ENCODE measurements at regions not wholly inside any gene's neighbourhood (a gene's known extent, or its start where the extent isn't known, plus 50 kb on each side); places are given as distances from the start of the nearest gene placed in this dataset.
"Not testable (repeated sequence)": the region's sequence is repeated elsewhere in the genome, so short reads cannot be mapped to it uniquely, and the experiment has no call there.

GRCh38 chr16:17034477-17035252 lies 436.1 kb downstream of the XYLT1 start:
- no peak for DNase-seq (ENCODE audit: low read depth in 1 of 2, low spot score in 1 of 2)

DNA sequence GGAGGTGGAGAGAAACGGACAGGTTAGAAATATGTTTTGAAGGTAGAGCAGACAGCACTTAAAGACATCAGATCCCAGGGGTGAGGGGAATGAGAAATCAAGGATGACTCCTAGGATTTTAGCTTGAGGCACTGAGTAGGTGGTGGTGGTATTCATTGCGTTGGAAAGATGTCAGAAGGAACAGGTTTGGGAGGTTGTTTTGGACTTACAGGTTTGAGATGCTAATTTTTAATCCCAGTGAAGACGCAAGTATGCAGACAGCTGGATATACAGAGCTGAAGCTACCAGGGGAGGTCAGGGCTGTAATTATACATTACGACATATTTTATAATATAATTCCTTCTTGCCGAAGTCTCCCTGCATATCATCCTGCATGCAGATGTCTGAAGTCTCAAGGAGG lies 433.3 kb downstream of the XYLT1 start:
- DNase-seq (ENCODE audit: low read depth in 1 of 2, low spot score in 1 of 2) = no peak

- DNase-seq (ENCODE audit: low read depth in 1 of 2, low spot score in 1 of 2) = no peak
Observed at GRCh38 chr16:17038415-17038814, 432.3 kb downstream of the XYLT1 start.

DNA sequence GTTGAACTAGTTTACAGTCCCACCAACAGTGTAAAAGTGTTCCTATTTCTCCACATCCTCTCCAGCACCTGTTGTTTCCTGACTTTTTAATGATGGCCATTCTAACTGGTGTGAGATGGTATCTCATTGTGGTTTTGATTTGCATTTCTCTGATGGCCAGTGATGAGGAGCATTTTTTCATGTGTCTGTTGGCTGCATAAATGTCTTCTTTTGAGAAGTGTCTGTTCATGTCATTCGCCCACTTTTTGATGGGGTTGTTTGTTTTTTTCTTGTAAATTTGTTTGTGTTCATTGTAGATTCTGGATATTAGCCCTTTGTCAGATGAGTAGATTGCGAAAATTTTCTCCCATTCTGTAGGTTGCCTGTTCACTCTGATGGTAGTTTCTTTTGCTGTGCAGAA lies 421.7 kb downstream of the XYLT1 start:
- not testable (repeated sequence) for DNase-seq (ENCODE audit: low read depth in 1 of 2, low spot score in 1 of 2)

DNA sequence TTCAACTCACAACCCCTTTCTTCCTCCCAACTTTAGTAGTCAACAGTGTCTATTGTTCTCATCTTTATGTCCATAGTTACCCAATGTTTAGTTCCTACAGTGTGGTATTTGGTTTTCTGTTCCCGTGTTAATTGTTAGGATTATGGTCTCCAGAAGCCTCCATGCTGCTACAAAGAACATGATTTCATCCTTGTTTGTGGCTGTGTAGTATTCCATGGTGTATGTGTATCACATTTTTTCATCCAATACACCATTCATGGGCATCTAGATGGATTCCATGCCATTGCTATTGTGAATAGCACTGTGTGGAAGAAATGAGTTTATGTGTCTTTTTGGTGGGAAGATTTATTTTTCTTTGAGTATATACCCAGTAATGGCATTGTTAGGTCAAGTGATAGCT lies 420.3 kb downstream of the XYLT1 start:
- no peak for DNase-seq (ENCODE audit: low read depth in 1 of 2, low spot score in 1 of 2)

All from stimulated activated CD4-positive, alpha-beta T cell treated with anti-CD3 and anti-CD28 coated beads, Interleukin-15, amount 100 ng/mL, for 1 hour (primary cell).